HG02973 (cell line): ENCODE measurements at regions not wholly inside any gene's neighbourhood (a gene's known extent, or its start where the extent isn't known, plus 50 kb on each side); places are given as distances from the start of the nearest gene placed in this dataset.

Experiments used
- ATAC-seq: cut with Tn5 transposase; IDR thresholded peaks from one replicate; pipeline ENCODE4 v1.9.1; 2021; ENCODE audit warnings: moderate library complexity; ENCODE audit not compliant: unreplicated experiment

DNA sequence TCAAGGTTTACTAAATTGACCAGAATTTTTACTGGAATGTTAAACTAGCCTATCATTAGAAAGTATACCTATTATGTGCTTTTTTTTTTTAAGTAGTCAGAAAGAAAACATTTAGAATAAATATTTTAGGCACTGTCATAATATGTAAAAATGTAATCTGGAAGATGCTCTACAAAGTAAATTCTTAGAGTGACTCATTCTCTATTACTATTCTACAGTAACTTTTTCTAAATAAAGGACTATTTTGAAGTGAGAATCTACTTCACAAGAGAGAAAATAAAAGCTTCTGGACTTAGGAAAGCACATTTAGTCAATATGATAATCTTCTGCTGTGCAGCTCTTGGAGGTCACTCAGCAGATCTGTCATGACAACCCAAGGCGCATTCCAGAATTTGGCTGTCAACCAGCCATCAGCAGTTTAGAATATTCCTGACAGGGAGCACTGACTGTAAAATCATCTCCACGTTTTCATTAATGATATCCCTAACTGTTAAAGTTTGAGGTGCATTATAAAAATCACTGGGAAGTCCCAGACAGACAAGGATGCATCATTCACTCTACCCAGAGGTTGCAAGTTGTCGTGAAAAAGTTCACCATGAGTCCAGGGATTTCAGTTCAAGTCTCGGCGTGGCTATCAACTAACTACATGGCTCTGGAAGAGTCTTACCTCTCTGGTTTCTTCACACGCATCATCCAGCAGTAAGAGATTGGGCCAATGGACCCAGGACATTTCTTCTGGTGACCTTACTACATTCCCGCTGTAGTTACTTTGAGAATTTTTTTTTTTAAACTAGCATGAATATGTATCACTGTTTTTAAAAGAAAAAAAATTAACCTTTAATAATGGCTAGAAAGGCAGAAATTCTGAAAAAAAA lies 374.9 kb downstream of the GJA1 start:
- ATAC-seq, result no peak

DNA sequence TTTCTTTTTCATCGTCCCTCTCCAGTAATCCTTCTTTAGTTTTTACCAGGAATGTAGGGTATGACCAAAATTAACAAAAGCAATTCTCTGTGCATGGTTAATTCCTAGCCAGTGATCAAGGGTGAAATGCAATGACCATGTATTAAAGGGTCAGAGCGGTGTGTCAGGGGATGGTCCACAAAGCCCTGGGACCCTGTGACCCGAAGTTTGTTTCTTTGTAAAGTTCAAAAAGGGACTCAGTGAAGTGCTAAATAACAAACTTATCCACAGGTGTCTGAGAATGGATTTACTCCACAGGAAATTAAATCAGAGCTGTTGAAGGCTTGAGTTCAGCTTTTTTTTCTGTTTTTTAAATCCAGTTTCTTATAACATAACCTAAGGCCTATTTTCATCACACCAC lies 375.7 kb downstream of the GJA1 start:
- no peak for ATAC-seq

DNA sequence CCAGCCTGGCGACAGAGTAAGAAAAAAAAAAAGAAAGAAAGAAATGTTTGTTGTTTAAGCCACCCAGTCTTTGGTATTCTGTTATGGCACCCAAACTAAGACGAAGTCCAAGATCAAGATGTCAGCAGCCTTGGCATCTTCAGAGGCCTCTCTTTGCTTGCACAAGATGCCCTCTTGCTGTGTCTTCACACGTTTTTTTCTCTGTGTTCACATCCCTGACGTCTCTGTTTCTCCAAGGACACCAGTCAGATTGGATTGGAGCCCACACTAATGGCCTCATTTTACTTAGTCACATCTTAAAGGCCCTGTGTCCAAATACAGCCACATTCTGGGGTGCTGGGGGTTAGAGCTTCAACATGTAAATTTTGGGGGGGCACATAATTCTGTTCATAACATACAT lies 380.9 kb downstream of the GJA1 start:
- no peak for ATAC-seq

DNA sequence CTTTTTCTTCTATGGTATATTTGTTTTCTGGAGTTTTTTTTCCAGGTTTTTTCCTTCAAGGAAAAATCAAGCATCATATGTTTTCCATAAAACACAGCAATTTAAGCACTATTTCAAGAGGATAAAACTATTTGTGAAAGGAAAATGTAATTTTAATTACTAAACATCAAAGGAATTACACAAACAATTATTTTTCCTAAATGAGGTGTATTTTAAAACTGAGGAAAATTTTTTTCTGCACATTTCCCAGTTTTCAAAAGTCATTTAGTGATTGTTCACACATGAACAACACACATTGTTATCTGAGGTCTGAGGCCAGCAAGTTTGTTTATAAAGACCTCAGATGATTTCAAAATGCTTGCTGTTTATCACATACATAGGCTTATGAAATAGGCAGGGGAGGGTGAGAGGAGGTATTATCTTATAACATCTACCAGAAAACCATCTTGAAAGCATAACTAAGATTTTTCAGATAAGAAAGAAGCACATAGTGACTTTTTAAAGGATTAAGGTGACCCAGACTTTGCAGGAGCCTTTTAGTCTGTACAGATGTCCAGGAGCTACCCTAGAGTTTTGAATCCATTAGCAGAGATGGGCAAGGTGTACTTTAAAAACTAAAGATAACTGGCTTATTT lies 381.6 kb downstream of the GJA1 start:
- no peak for ATAC-seq

DNA sequence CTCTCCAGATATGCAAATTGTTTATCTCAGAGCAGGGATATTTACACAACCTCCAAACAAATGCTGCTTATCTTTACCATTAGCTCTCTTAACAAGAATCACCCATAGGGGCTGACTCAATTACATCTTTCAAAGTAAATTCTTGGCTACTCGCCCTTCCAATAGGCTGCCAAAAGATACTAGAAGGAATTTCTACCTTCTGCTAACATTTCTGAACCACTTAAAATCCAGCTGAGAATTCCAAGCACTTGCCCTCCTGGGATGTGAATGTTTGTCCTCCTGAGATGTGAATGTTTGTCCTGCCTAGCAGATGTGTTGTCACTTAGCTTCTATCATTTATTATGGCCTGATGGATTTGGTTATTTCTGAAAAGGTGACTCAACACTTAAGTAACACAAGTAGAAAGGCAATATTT lies 388.0 kb downstream of the GJA1 start:
- no peak for ATAC-seq

DNA sequence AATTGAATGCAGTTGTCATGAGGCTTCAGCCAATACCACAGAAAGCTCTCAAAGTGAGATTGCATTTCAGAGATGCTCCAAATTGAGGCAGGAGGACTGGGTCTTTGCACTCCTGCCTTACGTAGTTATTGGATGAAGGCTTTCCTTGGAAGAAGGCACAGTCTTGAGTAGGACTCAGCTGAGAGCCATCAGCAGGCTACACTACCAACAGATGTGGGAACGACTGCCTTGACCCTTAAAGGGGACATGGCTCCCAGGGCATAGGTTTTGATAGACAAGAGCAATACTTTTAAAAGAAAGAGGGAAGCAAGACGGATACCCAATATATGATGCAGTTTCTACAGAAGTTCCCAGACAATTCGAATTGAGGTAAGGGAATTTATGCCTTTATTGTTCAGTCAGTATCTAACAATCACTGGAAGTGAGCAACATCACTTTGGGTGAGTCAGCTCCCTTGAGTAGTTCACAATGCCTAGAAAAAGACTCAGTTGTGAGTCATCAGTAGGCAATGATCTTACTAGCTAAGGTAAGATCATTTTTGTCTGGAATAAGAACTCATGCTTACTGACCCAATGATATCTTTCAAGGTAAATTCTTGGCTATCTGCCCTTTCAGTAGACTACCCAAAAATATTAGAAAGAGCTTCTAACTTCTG lies 390.8 kb downstream of the GJA1 start:
- no peak for ATAC-seq

DNA sequence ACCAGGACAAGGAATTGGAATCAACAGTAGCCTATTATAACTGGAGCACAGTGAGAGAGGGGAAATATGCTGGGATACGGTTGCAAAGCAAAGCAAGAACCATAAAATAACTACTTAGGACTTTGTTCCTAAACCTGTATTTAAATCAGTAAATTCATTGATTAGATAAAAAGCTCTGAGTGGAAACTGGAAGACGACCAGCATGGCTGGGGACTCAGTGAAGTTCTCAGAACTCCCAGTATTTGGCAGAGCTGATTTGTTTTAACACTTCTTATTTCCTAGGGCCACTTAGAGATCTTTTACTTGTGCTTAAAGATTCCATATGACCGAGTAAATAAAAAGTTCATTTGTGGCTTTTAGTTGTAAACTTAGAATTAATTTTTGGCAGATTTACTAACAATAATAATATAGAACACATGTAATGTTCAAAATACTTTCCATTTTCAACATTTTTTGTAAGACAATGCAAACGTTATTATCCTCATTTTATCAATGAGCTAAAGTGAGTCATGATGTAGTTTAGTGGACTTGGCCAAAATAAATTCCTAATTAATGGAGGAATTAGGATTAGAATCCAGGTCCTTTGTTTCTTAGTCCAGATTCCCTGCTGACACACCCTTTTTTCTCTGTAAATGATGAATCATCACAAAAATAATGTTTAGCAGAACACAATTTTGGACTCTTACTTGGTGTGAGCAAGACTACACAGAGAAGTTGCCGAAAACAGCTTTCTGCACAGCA lies 392.9 kb downstream of the GJA1 start:
- no peak for ATAC-seq

DNA sequence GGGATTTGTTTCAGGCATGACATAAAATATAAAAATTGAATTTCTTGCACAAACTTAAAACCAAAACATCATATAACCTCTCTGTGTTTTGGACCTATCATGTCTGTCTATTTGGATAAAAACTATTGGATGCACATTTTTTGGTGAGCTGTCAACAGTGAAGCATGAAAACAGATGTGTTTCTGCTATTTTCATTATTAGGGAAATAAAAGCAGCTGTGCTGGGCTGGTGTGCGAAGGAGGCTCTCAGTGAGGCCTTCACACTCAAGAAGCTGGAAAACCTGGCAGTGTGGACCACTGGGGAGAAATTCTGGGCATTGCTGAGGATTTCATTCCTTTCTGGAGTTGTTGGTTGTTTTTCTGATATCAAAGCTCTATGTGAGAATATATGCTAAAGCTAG lies 395.3 kb downstream of the GJA1 start:
- no peak for ATAC-seq

DNA sequence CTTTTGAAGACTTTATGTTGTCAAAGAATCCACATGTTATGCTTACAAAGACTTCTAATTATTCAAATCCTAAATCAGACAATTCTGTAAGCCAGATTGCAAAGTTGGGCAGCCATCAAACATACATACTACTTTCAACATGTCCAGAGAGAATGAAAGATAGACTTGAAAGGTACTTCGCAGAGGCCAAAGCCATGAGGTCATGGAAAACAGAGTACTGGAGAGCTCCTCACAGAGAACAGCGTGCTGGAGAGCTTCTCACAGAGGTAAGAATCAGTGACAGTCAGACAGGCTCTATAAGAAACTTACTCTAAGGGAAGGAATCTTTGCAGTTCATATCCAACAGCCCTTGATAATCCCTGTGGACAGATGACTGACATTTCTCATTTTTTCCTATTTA lies 400.2 kb downstream of the GJA1 start:
- no peak for ATAC-seq

DNA sequence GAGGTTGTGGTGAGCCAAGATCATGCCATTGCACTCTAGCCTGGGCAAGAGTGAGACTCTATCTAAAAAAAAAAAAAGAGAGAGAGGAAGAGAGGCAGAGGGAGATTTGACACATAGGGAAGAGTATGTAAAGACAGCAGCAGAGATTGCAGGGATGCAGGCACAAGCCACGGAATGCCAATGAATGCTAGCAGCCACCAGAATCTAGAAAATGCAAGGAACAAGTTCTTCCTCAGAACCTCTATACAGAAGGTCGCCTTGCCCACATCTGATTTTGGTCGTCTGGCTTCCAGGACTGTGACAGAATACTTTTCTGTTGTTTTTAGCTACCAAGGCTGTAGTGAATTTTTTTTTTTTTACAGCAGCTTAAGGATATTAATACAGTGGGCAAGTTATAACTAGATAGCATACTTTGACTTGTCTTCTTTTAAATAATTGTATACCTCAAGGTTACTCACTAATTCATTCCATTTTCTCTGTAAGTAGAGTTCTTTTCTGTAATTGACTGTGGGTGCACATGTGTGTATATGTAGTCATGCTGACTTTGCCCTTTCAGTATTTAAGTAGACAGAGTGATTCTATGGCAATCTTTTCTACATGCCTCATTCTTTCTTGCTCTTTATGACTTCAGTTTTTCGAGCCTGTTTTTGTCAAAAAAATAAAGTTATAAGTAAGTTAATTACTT lies 402.2 kb downstream of the GJA1 start:
- no peak for ATAC-seq

DNA sequence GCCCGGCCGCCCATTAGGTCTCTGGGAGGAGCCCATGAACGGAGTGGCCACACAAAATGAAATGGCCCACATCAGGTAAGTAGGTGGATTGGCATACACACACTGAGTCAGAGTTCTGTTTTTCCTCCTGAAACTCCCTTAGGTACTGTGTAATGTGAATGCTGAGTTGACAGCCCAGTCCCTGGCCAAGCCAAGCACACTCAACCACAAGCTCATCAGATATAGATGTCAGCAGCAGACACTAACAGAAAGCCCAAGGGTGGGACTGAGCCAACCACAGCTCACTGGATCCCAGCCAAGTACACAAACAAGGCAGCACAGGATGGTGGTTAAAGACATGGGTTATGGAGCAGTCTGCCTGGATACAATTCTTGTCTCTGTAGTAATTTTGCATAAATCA lies 403.4 kb downstream of the GJA1 start:
- ATAC-seq, result no peak

DNA sequence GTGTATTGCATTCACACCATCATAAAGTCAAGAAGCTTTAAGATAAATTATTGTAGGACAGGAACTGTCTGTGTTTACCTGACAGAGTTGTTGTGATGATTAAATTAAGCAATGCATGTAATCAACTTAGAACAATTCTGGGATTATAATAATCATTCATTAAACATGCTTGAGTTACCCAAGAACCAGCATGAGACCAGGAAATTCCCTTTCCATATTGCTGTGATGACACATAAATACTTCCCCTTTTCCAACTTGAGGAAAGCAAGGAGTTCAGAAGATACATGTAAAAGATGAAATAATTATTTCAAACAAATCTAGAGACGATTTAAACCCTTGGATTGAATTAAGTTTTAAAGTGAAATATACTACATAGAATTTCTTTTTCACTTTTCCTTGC lies 404.4 kb downstream of the GJA1 start:
- ATAC-seq, result no peak

DNA sequence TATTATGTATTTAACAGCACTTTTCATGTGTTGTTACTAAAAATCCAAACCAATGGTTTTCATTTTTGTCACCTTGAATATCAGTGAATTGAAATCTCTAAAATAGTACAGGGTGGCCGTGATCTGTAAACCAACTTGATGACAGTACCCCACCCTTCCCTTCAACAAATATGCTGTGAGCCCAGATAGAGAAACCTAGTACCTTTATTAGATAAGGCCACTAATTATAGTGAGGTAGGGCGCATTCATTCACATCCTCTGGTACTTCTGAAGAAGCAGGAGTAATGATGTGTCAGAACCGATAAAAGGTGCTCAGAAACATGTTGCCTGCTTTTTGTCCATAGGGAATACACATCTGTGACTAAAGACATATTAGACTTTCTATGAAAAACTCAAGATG lies 409.5 kb downstream of the GJA1 start:
- no peak for ATAC-seq

DNA sequence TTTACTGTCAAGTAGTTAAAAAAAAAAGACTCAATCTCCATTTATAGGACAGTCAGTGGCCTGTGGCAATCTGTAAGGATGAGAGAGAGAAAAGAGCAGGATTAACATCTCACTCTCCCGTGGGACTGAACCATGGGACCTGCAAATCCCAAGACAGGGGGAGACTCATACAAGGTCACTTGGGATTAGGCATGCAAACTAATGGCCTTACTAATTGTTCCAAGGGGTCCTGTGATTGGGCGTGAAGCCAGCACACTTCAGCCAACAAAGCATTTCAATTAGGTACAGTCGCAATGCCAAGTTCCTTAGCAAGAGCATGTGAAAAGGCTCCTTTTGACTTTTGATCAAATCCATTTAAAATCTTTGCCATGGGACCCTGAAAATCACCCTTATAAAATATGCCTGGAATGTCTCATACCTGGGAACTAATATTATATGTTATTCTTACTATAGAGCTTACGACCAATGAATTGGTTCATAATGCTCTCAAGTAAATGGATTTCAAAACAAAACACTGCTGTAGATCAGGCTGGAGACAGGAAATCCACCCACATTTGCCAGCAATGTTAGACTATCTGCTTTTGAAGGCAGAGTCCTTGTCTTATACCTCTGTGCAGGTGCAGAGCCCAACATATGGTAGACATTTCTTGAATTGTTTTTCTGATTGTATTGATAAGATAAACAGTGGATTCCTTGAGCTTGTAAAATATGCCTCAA lies 412.5 kb downstream of the GJA1 start:
- ATAC-seq, result no peak

DNA sequence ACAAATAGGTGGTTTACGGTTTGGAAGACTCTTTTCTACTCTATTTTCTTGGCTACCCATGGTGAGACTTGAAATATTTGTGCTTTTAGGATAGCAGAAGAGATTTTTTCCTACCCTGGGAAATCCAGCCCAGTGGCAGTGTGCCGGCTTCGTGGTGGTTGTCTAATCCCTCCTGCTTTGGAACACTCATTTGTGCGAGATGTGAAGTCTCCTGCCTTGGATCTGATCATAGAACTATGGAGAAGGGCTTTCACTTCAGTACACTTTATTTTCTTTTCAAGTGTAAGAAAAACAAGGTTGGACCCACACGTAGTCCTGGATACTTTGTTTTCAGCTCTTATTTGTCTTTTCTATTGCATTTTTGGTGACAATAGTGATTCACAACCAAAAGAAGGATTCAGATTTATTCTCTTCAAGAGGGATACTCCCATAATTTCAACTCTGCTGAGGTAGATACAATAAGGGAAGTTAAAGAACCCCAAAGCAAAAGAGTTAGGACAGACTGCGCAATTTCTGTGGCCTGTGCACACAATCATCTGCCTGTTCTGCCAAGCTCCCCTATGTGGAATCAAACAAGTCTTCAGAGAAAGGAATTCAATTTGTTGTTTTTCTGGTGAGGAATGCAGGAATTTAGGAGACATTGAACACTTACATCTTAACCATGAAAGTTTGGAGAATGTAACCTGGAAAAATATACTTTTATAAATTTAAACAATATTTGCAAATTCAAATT lies 413.2 kb downstream of the GJA1 start:
- ATAC-seq, result no peak

DNA sequence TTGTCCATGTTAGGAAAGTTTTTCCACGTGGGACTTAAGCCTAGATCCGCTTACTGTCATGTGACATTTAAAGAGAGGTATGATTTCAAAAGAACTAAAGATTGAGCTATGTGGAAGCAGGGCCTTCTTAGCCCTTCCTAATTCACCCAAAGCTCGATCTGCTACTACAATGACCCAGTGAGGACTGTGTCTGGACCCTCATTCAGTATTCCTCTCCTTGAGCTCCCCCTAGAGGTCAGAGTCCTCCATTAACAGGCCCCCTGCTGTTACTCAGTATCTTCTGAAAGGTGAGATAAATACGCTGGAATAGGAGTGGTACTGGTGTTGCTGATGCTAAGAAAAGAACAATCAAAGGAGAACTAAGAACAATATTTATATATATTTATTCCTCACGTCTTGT lies 414.0 kb downstream of the GJA1 start:
- ATAC-seq, result peak; percentile 96

DNA sequence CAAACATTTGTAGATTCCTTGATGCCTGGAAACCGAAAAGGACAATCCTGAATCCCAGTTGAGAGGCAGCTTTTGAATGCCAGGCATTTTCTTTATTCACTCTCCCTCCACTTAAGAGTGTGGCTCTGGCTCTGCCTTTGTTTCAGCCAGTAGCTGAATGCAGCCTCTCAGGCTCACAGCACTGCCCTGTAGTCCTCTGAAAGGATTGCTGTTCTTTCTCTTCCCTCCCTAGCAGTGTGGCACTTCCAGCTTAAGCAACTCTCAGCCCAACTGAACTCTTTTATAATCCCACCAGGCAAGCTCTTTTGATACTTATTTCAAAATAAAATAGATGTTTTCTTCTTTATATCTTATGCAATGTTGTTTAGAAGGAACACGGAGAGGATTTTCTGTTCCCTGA lies 415.6 kb downstream of the GJA1 start:
- ATAC-seq, result no peak

DNA sequence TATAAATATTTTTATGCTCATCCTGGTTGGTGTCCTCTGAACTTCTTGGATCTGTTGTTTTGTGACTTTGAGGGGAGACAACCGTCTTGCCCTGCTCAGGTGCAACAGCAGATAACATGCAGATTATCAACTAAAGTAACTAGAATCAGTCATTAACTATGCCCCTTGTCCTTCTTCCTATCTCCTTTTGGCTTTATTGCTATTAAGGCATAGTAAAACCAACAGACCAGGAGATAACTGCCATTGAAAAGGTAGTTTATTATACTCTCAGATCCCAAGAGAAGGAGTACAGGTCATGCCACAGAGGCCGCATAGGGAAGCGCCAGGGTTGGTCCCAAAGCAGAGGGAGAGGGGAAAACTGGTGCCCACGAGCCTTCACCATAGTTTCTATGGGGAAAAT lies 418.2 kb downstream of the GJA1 start:
- ATAC-seq, result no peak

DNA sequence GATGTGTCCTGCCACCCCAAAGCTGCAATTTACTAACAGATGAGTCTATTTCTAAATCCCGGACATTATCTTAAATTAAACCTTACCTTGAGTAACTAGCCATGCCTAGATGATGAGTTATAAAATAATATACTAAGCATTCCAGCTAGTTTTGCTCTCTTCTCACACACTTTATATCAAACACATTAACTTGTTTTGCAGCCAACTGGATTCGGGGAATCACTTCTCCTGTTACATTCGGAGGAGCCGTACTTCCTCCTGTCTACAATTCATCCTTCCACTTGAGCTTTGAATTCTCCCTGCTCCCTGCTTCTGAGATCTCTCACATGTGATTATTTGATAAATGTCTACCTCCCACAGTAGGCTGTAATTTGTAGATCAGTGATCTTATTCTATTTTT lies 420.1 kb downstream of the GJA1 start:
- no peak for ATAC-seq

DNA sequence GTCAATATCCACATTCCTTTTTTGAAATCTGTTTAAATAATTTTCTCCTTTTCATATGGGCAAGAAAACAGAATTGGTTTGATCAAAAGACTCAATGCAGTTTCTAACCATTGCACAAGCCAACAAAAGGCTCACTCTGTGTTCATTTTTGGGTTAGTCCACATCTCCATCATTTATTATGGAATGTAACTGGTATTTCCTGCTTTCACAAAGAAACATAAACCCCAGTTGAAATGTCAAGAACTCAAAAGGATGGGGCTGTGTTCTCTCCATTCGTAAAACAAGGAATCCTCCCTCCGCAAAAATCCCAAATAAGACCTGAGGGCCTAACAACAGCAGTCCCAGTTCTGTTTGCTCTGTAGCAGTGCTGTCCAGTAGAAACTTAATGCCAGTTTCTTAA lies 420.9 kb downstream of the GJA1 start:
- no peak for ATAC-seq
